Neural progenitor cell (in vitro differentiated cells): ENCODE measurements at regions not wholly inside any gene's neighbourhood (a gene's known extent, or its start where the extent isn't known, plus 50 kb on each side); places are given as distances from the start of the nearest gene placed in this dataset.

ENCODE experiments used
- CTCF ChIP-seq: fragments of 200-600 bp; sonication (generic); IDR thresholded peaks from 2 replicates; pipeline ENCODE4 v1.5.1; 2017; ENCODE audit warnings: antibody characterized with exemption, mild to moderate bottlenecking
- EZH2 ChIP-seq: fragments of 200-600 bp; sonication (generic); IDR thresholded peaks from 2 replicates; pipeline ENCODE4 v1.6.1; 2017; ENCODE audit warnings: antibody characterized with exemption, mild to moderate bottlenecking, moderate library complexity

GRCh38 chr4:153852501-153852900, 63.6 kb upstream of the SFRP2 start:
- no peak for TF ChIP-seq CTCF
- no peak for TF ChIP-seq EZH2
